ENCODE measurements at regions not wholly inside any gene's neighbourhood (a gene's known extent, or its start where the extent isn't known, plus 50 kb on each side); places are given as distances from the start of the nearest gene placed in this dataset.

DNA sequence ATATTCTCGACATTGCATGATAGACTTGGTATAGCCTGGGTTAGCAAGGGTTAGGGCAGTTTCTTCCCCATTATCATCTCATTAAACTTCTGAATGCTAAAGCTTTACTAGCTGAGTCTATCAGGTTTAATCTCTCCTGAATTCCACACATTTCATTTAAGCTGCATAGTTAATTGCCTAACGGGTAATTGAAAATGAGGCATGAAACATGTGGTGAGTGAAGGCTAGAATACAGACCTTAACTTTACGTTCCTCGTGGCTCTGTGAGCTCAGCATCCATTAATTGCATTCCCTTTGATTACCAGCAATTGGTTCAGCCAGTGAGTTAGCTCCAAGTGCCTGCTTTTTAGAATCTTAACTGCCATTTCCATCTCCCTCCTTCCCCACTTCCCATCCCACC, 126.5 kb upstream of the MEX3C start:
- TF ChIP-seq, protein P1, sequence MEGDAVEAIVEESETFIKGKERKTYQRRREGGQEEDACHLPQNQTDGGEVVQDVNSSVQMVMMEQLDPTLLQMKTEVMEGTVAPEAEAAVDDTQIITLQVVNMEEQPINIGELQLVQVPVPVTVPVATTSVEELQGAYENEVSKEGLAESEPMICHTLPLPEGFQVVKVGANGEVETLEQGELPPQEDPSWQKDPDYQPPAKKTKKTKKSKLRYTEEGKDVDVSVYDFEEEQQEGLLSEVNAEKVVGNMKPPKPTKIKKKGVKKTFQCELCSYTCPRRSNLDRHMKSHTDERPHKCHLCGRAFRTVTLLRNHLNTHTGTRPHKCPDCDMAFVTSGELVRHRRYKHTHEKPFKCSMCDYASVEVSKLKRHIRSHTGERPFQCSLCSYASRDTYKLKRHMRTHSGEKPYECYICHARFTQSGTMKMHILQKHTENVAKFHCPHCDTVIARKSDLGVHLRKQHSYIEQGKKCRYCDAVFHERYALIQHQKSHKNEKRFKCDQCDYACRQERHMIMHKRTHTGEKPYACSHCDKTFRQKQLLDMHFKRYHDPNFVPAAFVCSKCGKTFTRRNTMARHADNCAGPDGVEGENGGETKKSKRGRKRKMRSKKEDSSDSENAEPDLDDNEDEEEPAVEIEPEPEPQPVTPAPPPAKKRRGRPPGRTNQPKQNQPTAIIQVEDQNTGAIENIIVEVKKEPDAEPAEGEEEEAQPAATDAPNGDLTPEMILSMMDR (IDR thresholded peaks at IDR 0.05; ENCODE audit: control insufficient read depth, extremely low read depth, insufficient read depth): no peak
- H3K4me3 ChIP-seq (ENCODE audit: low read depth, low read length): no peak overlapping the region
- no peak for DNase-seq (ENCODE audit: low read depth)

DNA sequence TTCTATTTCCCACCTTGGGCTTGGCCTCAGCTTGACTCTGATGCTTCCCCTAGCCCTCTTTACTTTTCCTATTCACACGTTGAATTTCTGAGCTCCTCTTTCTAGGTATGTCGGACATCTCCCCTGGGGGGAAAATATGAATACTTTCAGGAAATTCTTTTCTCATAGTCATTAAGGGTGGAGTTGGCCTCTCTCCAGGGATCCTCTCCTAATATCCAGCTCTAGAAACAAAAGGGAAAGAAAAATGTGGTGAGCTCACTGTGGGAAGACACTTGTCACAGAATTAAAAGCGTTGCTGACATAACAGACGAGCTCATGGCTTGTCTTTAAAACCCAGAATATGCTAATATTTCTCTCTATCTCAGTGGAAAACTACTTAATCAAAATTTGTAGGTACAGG, 132.7 kb upstream of the MEX3C start:
- TF ChIP-seq, protein P1 (IDR thresholded peaks at IDR 0.05; ENCODE audit: control insufficient read depth, extremely low read depth, insufficient read depth): no peak
- H3K4me3 ChIP-seq (ENCODE audit: low read depth, low read length): no peak overlapping the region
- DNase-seq (ENCODE audit: low read depth): no peak

DNA sequence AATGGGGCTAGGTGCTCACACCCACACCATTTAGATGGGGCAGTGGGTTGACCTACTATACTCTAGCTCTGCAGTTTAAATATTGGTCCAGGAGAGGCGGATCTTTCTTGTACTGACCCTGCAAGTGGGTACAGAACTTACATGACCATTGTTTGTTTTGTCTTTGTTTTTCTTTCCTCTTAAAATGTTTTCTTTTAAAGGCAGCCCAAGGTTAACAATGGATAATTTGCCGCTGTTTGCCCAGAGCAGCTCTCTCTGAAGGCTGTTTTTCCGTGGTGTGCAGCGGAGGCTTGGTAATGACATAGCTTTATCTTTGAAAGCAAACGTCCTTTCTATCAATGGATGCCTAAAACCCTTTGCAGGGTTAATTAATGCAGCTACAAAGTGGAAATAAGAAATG, 133.3 kb upstream of the MEX3C start:
- H3K4me3 ChIP-seq (ENCODE audit: low read depth, low read length): no peak overlapping the region
- TF ChIP-seq, protein P1 (IDR thresholded peaks at IDR 0.05; ENCODE audit: control insufficient read depth, extremely low read depth, insufficient read depth): no peak
- DNase-seq (ENCODE audit: low read depth): no peak

DNA sequence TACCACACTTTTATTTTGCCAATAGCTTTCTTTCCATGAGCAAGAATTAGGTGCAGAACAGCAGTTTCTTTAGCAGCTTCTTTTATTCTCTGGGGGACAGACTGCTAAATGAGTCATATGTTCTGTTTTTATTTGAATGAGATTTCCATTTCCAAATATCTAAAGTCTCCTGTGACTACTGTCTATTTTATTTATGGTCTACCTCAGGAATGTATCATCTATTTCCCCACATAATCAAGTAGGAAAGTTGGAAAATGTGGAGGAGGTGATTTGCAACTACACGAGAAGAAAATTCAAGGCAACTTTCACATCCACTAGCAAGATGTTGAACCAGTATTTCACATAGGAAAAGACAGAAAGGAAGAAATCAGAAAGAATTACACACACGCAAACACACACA, 139.9 kb upstream of the MEX3C start:
- H3K4me3 ChIP-seq (ENCODE audit: low read depth, low read length): no peak overlapping the region
- DNase-seq (ENCODE audit: low read depth): no peak
- TF ChIP-seq, protein P1 (IDR thresholded peaks at IDR 0.05; ENCODE audit: control insufficient read depth, extremely low read depth, insufficient read depth): no peak

DNA sequence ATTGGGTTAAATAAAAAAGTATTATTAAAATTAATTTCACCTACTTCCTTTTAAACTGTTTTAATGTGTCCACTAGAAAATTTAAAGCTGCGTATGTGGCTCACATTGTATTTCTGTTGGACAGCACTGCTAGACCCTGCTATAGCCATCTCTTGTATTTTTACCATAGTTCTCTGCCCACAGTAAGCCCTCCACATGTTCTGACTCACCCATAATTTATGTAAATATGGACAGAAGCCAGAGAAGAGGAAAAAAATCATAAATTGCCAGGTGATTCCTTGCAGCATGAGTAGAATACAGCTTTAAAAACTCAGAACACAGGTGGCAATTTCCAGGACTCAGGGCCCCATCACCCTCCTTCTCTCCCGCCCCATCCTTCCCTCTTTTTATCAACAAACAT, 142.4 kb upstream of the MEX3C start:
- DNase-seq (ENCODE audit: low read depth): no peak
- H3K4me3 ChIP-seq (ENCODE audit: low read depth, low read length): no peak overlapping the region

DNA sequence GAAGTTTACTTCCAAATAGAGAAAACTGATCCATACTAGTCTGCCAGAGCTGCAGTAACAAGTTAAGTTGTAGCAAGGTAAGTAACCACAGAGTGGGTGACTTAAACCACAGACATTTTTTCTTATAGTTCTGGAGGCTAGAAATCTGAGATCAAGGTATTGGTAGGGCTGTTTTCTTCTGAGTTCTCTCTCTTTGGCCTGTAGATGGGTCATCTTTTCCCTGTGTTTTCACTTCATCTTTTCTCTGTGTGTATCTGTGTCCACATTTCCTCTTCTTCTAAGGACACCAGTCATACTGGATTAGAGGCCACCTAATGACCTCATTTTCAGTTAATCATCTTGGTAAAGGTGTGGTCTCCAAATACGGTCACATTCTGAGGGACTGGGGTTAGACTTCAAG, 142.9 kb upstream of the MEX3C start:
- H3K4me3 ChIP-seq (ENCODE audit: low read depth, low read length): no peak overlapping the region
- no peak for DNase-seq (ENCODE audit: low read depth)
- TF ChIP-seq, protein P1 (IDR thresholded peaks at IDR 0.05; ENCODE audit: control insufficient read depth, extremely low read depth, insufficient read depth): no peak

More for the DNA sequence above, 142.4 kb upstream of the MEX3C start:
- TF ChIP-seq, protein P1 (IDR thresholded peaks at IDR 0.05; ENCODE audit: control insufficient read depth, extremely low read depth, insufficient read depth): no peak

DNA sequence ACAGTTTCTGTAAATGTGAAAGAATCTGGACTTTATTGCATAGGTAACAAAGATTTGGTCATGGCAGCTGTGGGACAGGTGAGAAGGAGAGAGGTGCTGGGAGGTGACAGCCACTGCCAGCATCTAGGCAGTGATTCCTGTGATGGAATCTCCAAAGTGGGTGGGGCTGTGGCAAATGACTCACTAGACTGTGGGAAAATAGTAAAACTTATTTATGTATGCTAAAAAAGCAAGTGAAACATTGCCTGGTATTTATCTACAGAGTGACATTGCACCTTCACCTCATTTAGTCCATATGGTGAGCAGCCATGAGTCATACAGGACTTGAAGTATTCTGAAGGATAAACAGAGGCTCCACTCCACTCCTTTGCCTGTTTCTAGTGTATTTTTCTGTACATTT, 145.3 kb upstream of the MEX3C start:
- no peak for DNase-seq (ENCODE audit: low read depth)
- TF ChIP-seq, protein P1 (IDR thresholded peaks at IDR 0.05; ENCODE audit: control insufficient read depth, extremely low read depth, insufficient read depth): no peak

More for the DNA sequence above, 145.3 kb upstream of the MEX3C start:
- H3K4me3 ChIP-seq (ENCODE audit: low read depth, low read length): no peak overlapping the region

Measured in LNCaP clone FGC (cell line).